Tibial nerve (tissue), 4 donors: ENCODE measurements at regions not wholly inside any gene's neighbourhood (a gene's known extent, or its start where the extent isn't known, plus 50 kb on each side); places are given as distances from the start of the nearest gene placed in this dataset.

Experiments
- DNase-seq, 2 donors: peaks; one replicate each; pipeline ENCODE4 v3.0.0-alpha.2; 2019; ENCODE audit warnings: low spot score in 2 of 2
- H3K27ac ChIP-seq, 4 donors: fragments of 200-600 bp; sonication (generic) in 3 of 4; one replicate each; pipeline ENCODE4 v1.5.1; 2017 to 2019; ENCODE audit warnings: mild to moderate bottlenecking in 1 of 4
- H3K27me3 ChIP-seq, 2 donors: fragments of 200-600 bp; sonication (generic) in 1 of 2; one replicate each; pipeline versions ENCODE4 v1.5.1 to v1.6.0; 2017 to 2019
- H3K36me3 ChIP-seq, 3 donors: fragments of 200-600 bp; sonication (generic); one replicate each; pipeline ENCODE4 v1.5.1; 2018 to 2019
- H3K4me1 ChIP-seq, 4 donors: fragments of 200-600 bp; sonication (generic) in 3 of 4; one replicate each; pipeline ENCODE4 v1.5.1; 2017 to 2019
- H3K4me3 ChIP-seq, 4 donors: fragments of 200-600 bp; sonication (generic) in 3 of 4; one replicate each; pipeline ENCODE4 v1.5.1; 2017 to 2019; ENCODE audit warnings: mild to moderate bottlenecking in 1 of 4, moderate library complexity in 1 of 4
- H3K9me3 ChIP-seq, 4 donors: fragments of 200-600 bp; sonication (generic) in 3 of 4; one replicate each; pipeline ENCODE4 v1.5.1; 2017 to 2019
- CTCF ChIP-seq, 5 experiments: fragments of 200-600 bp in 3 of 5; fragments of 450-650 bp in 2 of 5; sonication (generic) in 3 of 5; IDR thresholded peaks; one replicate each; pipeline ENCODE4 v1.5.1; 2016 to 2019; ENCODE audit warnings: antibody characterized with exemption in 5 of 5, mild to moderate bottlenecking in 3 of 5, moderate library complexity in 2 of 5
- EP300 ChIP-seq, 2 donors: sonication (generic); formaldehyde crosslinking; IDR thresholded peaks; one replicate each; pipeline ENCODE4 v1.6.1; 2017; ENCODE audit warnings: antibody characterized with exemption in 2 of 2, mild to moderate bottlenecking in 1 of 2
- POLR2A ChIP-seq, 2 donors: fragments of 450-650 bp; IDR thresholded peaks; one replicate each; pipeline ENCODE4 v1.6.1; 2017; ENCODE audit warnings: antibody characterized with exemption in 2 of 2, mild to moderate bottlenecking in 2 of 2, moderate library complexity in 2 of 2
- whole genome bisulfite sequencing, 2 donors: methylation state at CpG; one replicate each; pipeline ENCODE4 v1.1.5; 2018; 5-methylcytosine and 5-hydroxymethylcytosine counted together

GRCh38 chr7:42426163-42426562 is 189.2 kb upstream of the GLI3 start:
- 75 to 81% methylated on average over 4 of the region's 4 CpGs for WGBS, 2 donors
- no peaks in the 10 kb centered on the region for H3K4me1 ChIP-seq
- H3K27me3 ChIP-seq = no peaks in the 10 kb centered on the region
- TF ChIP-seq EP300 (IDR thresholded peaks at IDR 0.05) = no peak
- TF ChIP-seq CTCF (IDR thresholded peaks at IDR 0.05) = no peak
- TF ChIP-seq POLR2A (IDR thresholded peaks at IDR 0.05) = no peak
- no peak for DNase-seq
- H3K9me3 ChIP-seq = no peaks in the 10 kb centered on the region
- no peak overlapping the region for H3K27ac ChIP-seq
- no peaks in the 10 kb centered on the region for H3K36me3 ChIP-seq
- H3K4me3 ChIP-seq = no peak overlapping the region

- no peak for DNase-seq
- no peak overlapping the region for H3K4me3 ChIP-seq
- no peak overlapping the region for H3K27ac ChIP-seq
- H3K27me3 ChIP-seq = no peaks in the 10 kb centered on the region
- TF ChIP-seq POLR2A (IDR thresholded peaks at IDR 0.05) = no peak
- no peak for TF ChIP-seq CTCF (IDR thresholded peaks at IDR 0.05)
- TF ChIP-seq EP300 (IDR thresholded peaks at IDR 0.05) = no peak
- 41 to 44% methylated on average over 4 of the region's 4 CpGs for WGBS, 2 donors
- H3K36me3 ChIP-seq = no peaks in the 10 kb centered on the region
- H3K9me3 ChIP-seq = no peaks in the 10 kb centered on the region
- no peaks in the 10 kb centered on the region for H3K4me1 ChIP-seq
These were observed 178.0 kb upstream of the GLI3 start for GRCh38 chr7:42414941-42415505.

- Histone ChIP-seq H3K4me1 (no peaks in the 10 kb centered on the region), H3K4me3 (no peak overlapping the region), H3K27me3 (no peaks in the 10 kb centered on the region), H3K9me3 (no peaks in the 10 kb centered on the region), H3K27ac (no peak overlapping the region), H3K36me3 (no peaks in the 10 kb centered on the region)
- DNase-seq = no peak
- TF ChIP-seq EP300 (IDR thresholded peaks at IDR 0.05) = no peak
- no peak for TF ChIP-seq CTCF (IDR thresholded peaks at IDR 0.05)
- no peak for TF ChIP-seq POLR2A (IDR thresholded peaks at IDR 0.05)
These were observed 177.0 kb upstream of the GLI3 start for GRCh38 chr7:42414028-42414427.

GRCh38 chr7:42409296-42409695 is 172.3 kb upstream of the GLI3 start:
- DNase-seq = no peak
- H3K4me1 ChIP-seq = no peaks in the 10 kb centered on the region
- no peaks in the 10 kb centered on the region for H3K27me3 ChIP-seq
- no peak overlapping the region for H3K27ac ChIP-seq
- WGBS, 2 donors = 86 to 88% methylated on average over 8 of the region's 8 CpGs
- TF ChIP-seq CTCF (IDR thresholded peaks at IDR 0.05) (no peak), POLR2A (IDR thresholded peaks at IDR 0.05) (no peak), EP300 (IDR thresholded peaks at IDR 0.05) (no peak)
- no peaks in the 10 kb centered on the region for H3K9me3 ChIP-seq
- no peak overlapping the region for H3K4me3 ChIP-seq
- no peaks in the 10 kb centered on the region for H3K36me3 ChIP-seq

GRCh38 chr7:42407833-42408232 is 170.8 kb upstream of the GLI3 start:
- no peak for DNase-seq
- Histone ChIP-seq H3K27me3 (no peaks in the 10 kb centered on the region), H3K4me3 (no peak overlapping the region), H3K27ac (no peak overlapping the region), H3K4me1 (no peaks in the 10 kb centered on the region), H3K36me3 (no peaks in the 10 kb centered on the region), H3K9me3 (no peaks in the 10 kb centered on the region)
- TF ChIP-seq POLR2A (IDR thresholded peaks at IDR 0.05) = no peak
- no peak for TF ChIP-seq EP300 (IDR thresholded peaks at IDR 0.05)
- no peak for TF ChIP-seq CTCF (IDR thresholded peaks at IDR 0.05)
- WGBS, 2 donors = 76 to 84% methylated on average over 4 of the region's 4 CpGs
